ENCODE measurements at regions not wholly inside any gene's neighbourhood (a gene's known extent, or its start where the extent isn't known, plus 50 kb on each side); places are given as distances from the start of the nearest gene placed in this dataset.

- DNase-seq: no peak
Observed at GRCh38 chr2:21910832-21911507, 787.2 kb downstream of the TDRD15 start.

GRCh38 chr2:21912405-21912804 lies 788.6 kb downstream of the TDRD15 start:
- no peak for DNase-seq

- no peak for DNase-seq
Observed at GRCh38 chr2:21915201-21915600, 791.4 kb downstream of the TDRD15 start.

- DNase-seq: no peak
Observed at GRCh38 chr2:21916934-21917522, 793.3 kb downstream of the TDRD15 start.

GRCh38 chr2:21920721-21921120 lies 797.0 kb downstream of the TDRD15 start:
- DNase-seq: no peak

GRCh38 chr2:21924640-21925285 lies 801.0 kb downstream of the TDRD15 start:
- no peak for DNase-seq

- no peak for DNase-seq
Observed at GRCh38 chr2:21928292-21928691, 804.5 kb downstream of the TDRD15 start.

GRCh38 chr2:21930226-21930625 lies 806.5 kb downstream of the TDRD15 start:
- no peak for DNase-seq

GRCh38 chr2:21939967-21940366 lies 816.2 kb downstream of the TDRD15 start:
- no peak for DNase-seq

- DNase-seq: no peak
Observed at GRCh38 chr2:21944536-21944935, 820.8 kb downstream of the TDRD15 start.

GRCh38 chr2:21945658-21946057 lies 821.9 kb downstream of the TDRD15 start:
- DNase-seq: no peak

- DNase-seq: no peak
Observed at GRCh38 chr2:21947046-21947445, 823.3 kb downstream of the TDRD15 start.

- DNase-seq: no peak
Observed at GRCh38 chr2:21966139-21966538, 842.4 kb downstream of the TDRD15 start.

GRCh38 chr2:21970971-21971370 lies 847.2 kb downstream of the TDRD15 start:
- DNase-seq: no peak

- no peak for DNase-seq
Observed at GRCh38 chr2:21972586-21972985, 848.8 kb downstream of the TDRD15 start.

- no peak for DNase-seq
Observed at GRCh38 chr2:21981127-21981526, 857.4 kb downstream of the TDRD15 start.

GRCh38 chr2:21993002-21993401 lies 869.2 kb downstream of the TDRD15 start:
- DNase-seq: no peak

GRCh38 chr2:21996339-21996738 lies 872.6 kb downstream of the TDRD15 start:
- DNase-seq: no peak

- no peak for DNase-seq
Observed at GRCh38 chr2:21999522-21999921, 875.8 kb downstream of the TDRD15 start.

GRCh38 chr2:22002066-22002465 lies 878.3 kb downstream of the TDRD15 start:
- no peak for DNase-seq

GRCh38 chr2:22003270-22003669 lies 879.5 kb downstream of the TDRD15 start:
- DNase-seq: no peak

- DNase-seq: no peak
Observed at GRCh38 chr2:22011048-22011447, 887.3 kb downstream of the TDRD15 start.

- no peak for DNase-seq
Observed at GRCh38 chr2:22020091-22020742, 896.4 kb downstream of the TDRD15 start.

Measured in activated CD4-positive, alpha-beta T cell treated with anti-CD3 and anti-CD28 coated beads for 48 hours (primary cell).